ENCODE measurements at regions not wholly inside any gene's neighbourhood (a gene's known extent, or its start where the extent isn't known, plus 50 kb on each side); places are given as distances from the start of the nearest gene placed in this dataset.

GRCh38 chr4:104345598-104346242 is 149.0 kb downstream of the CXXC4 start:
- H3K27me3 ChIP-seq (replicated peaks in 1 of 4; ENCODE audit: control extremely low read depth in 1 of 4, control insufficient read depth in 3 of 4, insufficient read depth in 4 of 4, low read length in 3 of 4): no peaks in the 10 kb centered on the region
- Mint-ChIP-seq H3K27me3 (no peaks in the 10 kb centered on the region), H3K4me1 (no peaks in the 10 kb centered on the region), H3K9me3 (ENCODE audit: insufficient read depth) (no peaks in the 10 kb centered on the region), H3K4me3 (no peak overlapping the region), H3K27ac (no peak overlapping the region)
- CTCF ChIA-PET: no interaction called here
- no peak overlapping the region for H2AFZ ChIP-seq (ENCODE audit: insufficient read depth, low read depth, low read length, poor library complexity, severe bottlenecking)
- H3K36me3 ChIP-seq (replicated peaks in 1 of 2; ENCODE audit: control extremely low read depth in 1 of 2, control insufficient read depth in 1 of 2, extremely low read depth in 1 of 2, insufficient read depth in 2 of 2, low read length in 1 of 2): no peaks in the 10 kb centered on the region
- POLR2A ChIA-PET: no interaction called here
- no peaks in the 10 kb centered on the region for H3K79me2 ChIP-seq (ENCODE audit: control insufficient read depth, insufficient read depth, low read length)
- no peak overlapping the region for H3K9ac ChIP-seq (ENCODE audit: low read length)
- H3K4me1 ChIP-seq (ENCODE audit: control insufficient read depth in 2 of 2, insufficient read depth in 2 of 2, low read length in 2 of 2): no peaks in the 10 kb centered on the region
- intact Hi-C loops (cut with micrococcal nuclease): no loop called here
- H3K27ac ChIP-seq (ENCODE audit: low read length in 2 of 2): no peak overlapping the region
- no peak overlapping the region for H3K4me3 ChIP-seq (ENCODE audit: control extremely low read depth in 1 of 5, extremely low read depth in 1 of 5, insufficient read depth in 1 of 5, low read depth in 2 of 5, low read length in 4 of 5)
- ATAC-seq (ENCODE audit: low read depth): no peak
- DNase-seq: no peak
- H3K4me2 ChIP-seq (replicated peaks; ENCODE audit: low read depth, low read length, poor library complexity, severe bottlenecking): no peak overlapping the region
- H3K9me3 ChIP-seq (ENCODE audit: control extremely low read depth in 1 of 3, control insufficient read depth in 2 of 3, insufficient read depth in 1 of 3, low read length in 2 of 3): peaks cover 0 to 19% (median 2%) of the 10 kb centered on the region in 3 donors
- WGBS (ENCODE audit: insufficient coverage): 98% methylated on average over 4 of the region's 4 CpGs
- TF ChIP-seq CTCF (IDR thresholded peaks at IDR 0.05) (no peak), EZH2 (IDR thresholded peaks at IDR 0.05; ENCODE audit: borderline replicate concordance, insufficient read depth, low read depth, low read length, poor library complexity, severe bottlenecking) (no peak)
- no peaks in the 10 kb centered on the region for H4K20me1 ChIP-seq (ENCODE audit: control insufficient read depth, insufficient read depth, low read length, poor library complexity, severe bottlenecking)

- no peaks in the 10 kb centered on the region for H3K79me2 ChIP-seq (ENCODE audit: control insufficient read depth, insufficient read depth, low read length)
- Mint-ChIP-seq H3K9me3 (ENCODE audit: insufficient read depth) (no peaks in the 10 kb centered on the region), H3K27ac (no peak overlapping the region), H3K4me3 (no peak overlapping the region), H3K27me3 (no peaks in the 10 kb centered on the region), H3K4me1 (no peaks in the 10 kb centered on the region)
- H3K4me1 ChIP-seq (ENCODE audit: control insufficient read depth in 2 of 2, insufficient read depth in 2 of 2, low read length in 2 of 2): no peaks in the 10 kb centered on the region
- H3K9me3 ChIP-seq (ENCODE audit: control extremely low read depth in 1 of 3, control insufficient read depth in 2 of 3, insufficient read depth in 1 of 3, low read length in 2 of 3): peaks cover 0 to 19% (median 2%) of the 10 kb centered on the region in 3 donors
- 89% methylated on average over 11 of the region's 11 CpGs for WGBS (ENCODE audit: insufficient coverage)
- no peak overlapping the region for H2AFZ ChIP-seq (ENCODE audit: insufficient read depth, low read depth, low read length, poor library complexity, severe bottlenecking)
- ATAC-seq (ENCODE audit: low read depth) (no peak), DNase-seq (no peak)
- H4K20me1 ChIP-seq (ENCODE audit: control insufficient read depth, insufficient read depth, low read length, poor library complexity, severe bottlenecking): no peaks in the 10 kb centered on the region
- ChIA-PET POLR2A (no interaction called here), CTCF (no interaction called here)
- H3K36me3 ChIP-seq (replicated peaks in 1 of 2; ENCODE audit: control extremely low read depth in 1 of 2, control insufficient read depth in 1 of 2, extremely low read depth in 1 of 2, insufficient read depth in 2 of 2, low read length in 1 of 2): no peaks in the 10 kb centered on the region
- no peaks in the 10 kb centered on the region for H3K27me3 ChIP-seq (replicated peaks in 1 of 4; ENCODE audit: control extremely low read depth in 1 of 4, control insufficient read depth in 3 of 4, insufficient read depth in 4 of 4, low read length in 3 of 4)
- intact Hi-C loops (cut with micrococcal nuclease): no loop called here
- H3K27ac ChIP-seq (ENCODE audit: low read length in 2 of 2): no peak overlapping the region
- no peak overlapping the region for H3K4me3 ChIP-seq (ENCODE audit: control extremely low read depth in 1 of 5, extremely low read depth in 1 of 5, insufficient read depth in 1 of 5, low read depth in 2 of 5, low read length in 4 of 5)
- no peak for TF ChIP-seq EZH2 (IDR thresholded peaks at IDR 0.05; ENCODE audit: borderline replicate concordance, insufficient read depth, low read depth, low read length, poor library complexity, severe bottlenecking)
- no peak for TF ChIP-seq CTCF (IDR thresholded peaks at IDR 0.05)
- H3K4me2 ChIP-seq (replicated peaks; ENCODE audit: low read depth, low read length, poor library complexity, severe bottlenecking): no peak overlapping the region
- no peak overlapping the region for H3K9ac ChIP-seq (ENCODE audit: low read length)
Observed at GRCh38 chr4:104344342-104344980, 150.2 kb downstream of the CXXC4 start.

All from B cell (primary cell).